T-cell (primary cell): ENCODE measurements at regions not wholly inside any gene's neighbourhood (a gene's known extent, or its start where the extent isn't known, plus 50 kb on each side); places are given as distances from the start of the nearest gene placed in this dataset.

Source experiments
- ATAC-seq, 4 experiments: fragments of 200-7000 bp in 3 of 4; fragments of 150-1000 bp in 1 of 4; cut with Tn5 transposase; replicated peaks in 1 of 4; 1 replicate in 3 of 4; 2 replicates in 1 of 4; pipeline ENCODE4 v1.10.0; 2021; ENCODE audit warnings: moderate library complexity in 3 of 4, mild to moderate bottlenecking in 2 of 4, moderate number of reproducible peaks in 1 of 4
- CTCF ChIA-PET, 2 donors: fragments of 300-600 bp; sonication (Branson Sonifier 250); formaldehyde crosslinking; loops; one replicate each; lab custom pipeline; 2022; ENCODE audit warnings: antibody characterized with exemption in 2 of 2; lab: Charles Lee
- POLR2A ChIA-PET, 2 donors: fragments of 300-600 bp; sonication (Branson Sonifier 250); formaldehyde crosslinking; loops; one replicate each; lab custom pipeline; 2022; ENCODE audit warnings: antibody characterized with exemption in 2 of 2; lab: Charles Lee
- DNase-seq, 35 experiments: peaks; one replicate each; pipeline versions ENCODE4 v3.0.0 to v3.0.0-alpha.2; 2013 to 2023
- H3K27ac ChIP-seq: one replicate; pipeline ENCODE4 v1.5.1; 2013; ENCODE audit warnings: low read length
- H3K27me3 ChIP-seq, 2 experiments: replicated peaks in 1 of 2; 1 replicate in 1 of 2; 2 replicates in 1 of 2; pipeline versions ENCODE4 v1.6.1 to v1.7.0; 2013; ENCODE audit warnings: low read length in 1 of 2, mixed read lengths in 1 of 2; ENCODE audit not compliant: control insufficient read depth in 2 of 2, insufficient read depth in 2 of 2; ENCODE audit errors: extremely low read depth in 1 of 2
- H3K36me3 ChIP-seq, 2 donors: 1 replicate in 1 of 2; 2 replicates in 1 of 2; pipeline versions ENCODE4 v1.6.1 to v1.7.0; 2013; ENCODE audit warnings: low read length in 1 of 2; ENCODE audit not compliant: control insufficient read depth in 2 of 2, insufficient read depth in 1 of 2; ENCODE audit errors: extremely low read depth in 1 of 2
- H3K4me1 ChIP-seq, 2 experiments: 1 replicate in 1 of 2; 2 replicates in 1 of 2; pipeline versions ENCODE4 v1.6.1 to v1.7.0; 2013; ENCODE audit warnings: low read length in 2 of 2, mixed read lengths in 1 of 2; ENCODE audit not compliant: insufficient read depth in 2 of 2, control insufficient read depth in 1 of 2; ENCODE audit errors: extremely low read depth in 1 of 2
- H3K4me3 ChIP-seq, 2 donors: 1 replicate in 1 of 2; 2 replicates in 1 of 2; pipeline versions ENCODE4 v1.5.1 to v1.7.0; 2013; ENCODE audit warnings: mild to moderate bottlenecking in 2 of 2, low read length in 1 of 2, moderate library complexity in 1 of 2; ENCODE audit not compliant: control insufficient read depth in 1 of 2; ENCODE audit errors: extremely low read depth in 1 of 2
- H3K9me3 ChIP-seq: 2 replicates; pipeline ENCODE4 v1.7.0; 2013
- H3K27ac Mint-ChIP-seq, 2 donors: one replicate each; pipeline ENCODE4 v1.8.0; 2020 to 2021; ENCODE audit warnings: mild to moderate bottlenecking in 2 of 2, mixed read lengths in 2 of 2
- H3K27me3 Mint-ChIP-seq, 2 donors: one replicate each; pipeline ENCODE4 v1.8.0; 2021 to 2022; ENCODE audit warnings: mixed read lengths in 2 of 2
- H3K36me3 Mint-ChIP-seq: one replicate; pipeline ENCODE4 v1.8.0; 2021; ENCODE audit warnings: mixed read lengths
- H3K4me1 Mint-ChIP-seq, 3 donors: one replicate each; pipeline ENCODE4 v1.8.0; 2020 to 2022; ENCODE audit warnings: mixed read lengths in 3 of 3, mild to moderate bottlenecking in 1 of 3
- H3K4me3 Mint-ChIP-seq, 3 donors: one replicate each; pipeline ENCODE4 v1.8.0; 2020 to 2022; ENCODE audit warnings: mild to moderate bottlenecking in 3 of 3, mixed read lengths in 3 of 3, moderate library complexity in 3 of 3
- H3K9me3 Mint-ChIP-seq, 3 donors: one replicate each; pipeline ENCODE4 v1.8.0; 2020 to 2022; ENCODE audit warnings: mixed read lengths in 3 of 3
- WGBS: methylation state at CpG from one replicate; pipeline ENCODE4 v1.1.5; 2013; ENCODE audit warnings: missing lambda C conversion rate; ENCODE audit not compliant: insufficient coverage; 5-methylcytosine and 5-hydroxymethylcytosine counted together

DNA sequence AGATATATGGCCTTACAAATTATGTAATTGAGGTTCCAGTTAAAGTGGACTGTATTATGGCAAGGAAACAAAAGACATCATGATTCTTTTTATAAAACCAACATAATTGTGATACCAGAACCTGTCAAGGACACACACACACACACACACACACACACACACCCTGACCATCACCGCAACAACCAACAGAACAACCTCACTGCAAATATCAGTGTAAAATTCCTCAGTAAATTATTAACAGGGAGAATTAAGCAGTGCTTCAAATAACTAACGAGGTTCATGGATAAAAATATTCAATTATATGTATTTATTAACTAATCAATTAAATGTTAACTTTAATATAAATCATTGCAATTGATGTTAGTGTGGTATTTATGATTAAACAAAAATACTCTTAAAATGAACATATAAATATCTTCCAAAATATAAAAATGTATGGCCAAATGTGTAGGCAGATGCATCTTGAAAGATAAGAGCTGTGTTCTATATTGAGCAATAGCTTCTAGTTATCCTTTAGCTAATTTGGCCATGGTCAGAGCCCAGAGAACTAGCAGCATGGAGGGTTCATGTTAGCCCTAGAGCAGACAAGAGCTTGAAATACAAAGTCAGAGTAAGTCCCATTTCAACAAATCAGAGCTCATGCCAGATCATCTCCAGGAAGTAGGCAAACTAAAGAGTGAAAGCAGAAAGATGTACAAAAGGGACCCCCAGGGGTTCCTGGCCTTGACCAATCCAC lies 280.5 kb upstream of the ADAMTS16 start:
- H3K36me3 ChIP-seq = no peaks in the 10 kb centered on the region
- Mint-ChIP-seq H3K9me3 (peaks cover 0 to 13% (median 0%) of the 10 kb centered on the region in 3 donors), H3K36me3 (no peaks in the 10 kb centered on the region), H3K4me3 (no peak overlapping the region), H3K27me3 (peaks cover 2 to 8% of the 10 kb centered on the region in 2 donors), H3K27ac (no peak overlapping the region), H3K4me1 (no peaks in the 10 kb centered on the region)
- H3K4me1 ChIP-seq = no peaks in the 10 kb centered on the region
- POLR2A ChIA-PET = no interaction called here
- no peaks in the 10 kb centered on the region for H3K27me3 ChIP-seq
- H3K9me3 ChIP-seq = no peaks in the 10 kb centered on the region
- CTCF ChIA-PET = no interaction called here
- H3K27ac ChIP-seq = no peak overlapping the region
- no CpG with 5 or more reads among the region's 2 CpGs for WGBS
- DNase-seq (no peak), ATAC-seq (no peak)
- H3K4me3 ChIP-seq = no peak overlapping the region

DNA sequence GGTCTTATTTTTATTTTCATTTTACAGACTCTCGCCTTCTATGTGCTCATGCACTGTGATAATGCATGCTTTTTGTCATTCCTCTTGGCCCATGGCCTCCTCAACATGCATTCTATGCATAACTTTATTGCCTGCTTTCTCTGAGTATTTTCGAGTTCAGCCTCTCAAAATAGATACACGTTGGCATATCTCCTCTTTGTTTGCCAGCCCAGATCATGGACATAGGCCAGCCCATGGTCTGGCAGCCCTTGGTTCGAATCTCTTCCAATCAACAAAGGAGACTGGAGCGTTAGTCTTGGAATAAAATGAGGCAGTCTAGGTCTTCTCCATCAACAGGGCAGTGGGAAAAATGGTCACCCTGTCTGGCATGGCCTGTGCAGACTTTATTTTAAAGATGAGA lies 279.5 kb upstream of the ADAMTS16 start:
- Mint-ChIP-seq H3K27ac (no peak overlapping the region), H3K4me3 (no peak overlapping the region), H3K4me1 (no peaks in the 10 kb centered on the region), H3K27me3 (peaks cover 2 to 8% of the 10 kb centered on the region in 2 donors), H3K9me3 (peaks cover 0 to 18% (median 6%) of the 10 kb centered on the region in 3 donors), H3K36me3 (no peaks in the 10 kb centered on the region)
- no peaks in the 10 kb centered on the region for H3K27me3 ChIP-seq
- WGBS = 73% methylated on average over 2 of the region's 5 CpGs
- ChIA-PET CTCF (interaction anchor here in 1 of 2 donors (1.0 kb wide), 1 partner anchor 9 kb away, joined by 4 read pairs; no protein-coding TSS in a partner anchor), POLR2A (no interaction called here)
- H3K36me3 ChIP-seq = no peaks in the 10 kb centered on the region
- no peak overlapping the region for H3K27ac ChIP-seq
- ATAC-seq (no peak), DNase-seq (no peak)
- no peaks in the 10 kb centered on the region for H3K4me1 ChIP-seq
- no peaks in the 10 kb centered on the region for H3K9me3 ChIP-seq
- no peak overlapping the region for H3K4me3 ChIP-seq

GRCh38 chr5:4862500-4862899 lies 277.6 kb upstream of the ADAMTS16 start:
- no peak overlapping the region for H3K27ac Mint-ChIP-seq

DNA sequence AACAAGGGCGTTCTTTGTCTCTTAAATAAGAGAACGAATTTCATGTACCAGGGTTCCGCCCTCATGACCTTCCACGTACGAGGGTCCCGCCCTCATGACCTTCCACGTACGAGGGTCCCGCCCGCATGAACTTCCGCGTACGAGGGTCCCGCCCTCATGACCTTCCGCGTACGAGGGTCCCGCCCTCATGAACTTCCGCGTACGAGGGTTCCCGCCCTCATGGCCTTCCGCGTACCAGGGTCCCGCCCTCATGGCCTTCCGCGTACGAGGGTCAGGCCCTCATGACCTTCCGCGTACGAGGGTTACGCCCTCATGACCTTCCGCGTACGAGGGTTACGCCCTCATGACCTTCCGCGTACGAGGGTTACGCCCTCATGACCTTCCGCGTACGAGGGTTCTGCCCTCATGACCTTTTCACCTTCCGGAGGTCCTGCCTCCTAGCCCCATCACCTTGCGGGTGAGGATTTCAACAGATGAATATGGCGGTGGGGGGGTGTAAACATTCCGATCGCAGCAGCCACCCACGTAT lies 273.9 kb upstream of the ADAMTS16 start:
- Mint-ChIP-seq H3K27ac (no peak overlapping the region), H3K9me3 (peaks cover 3 to 6% (median 5%) of the 10 kb centered on the region in 3 donors), H3K27me3 (no peaks in the 10 kb centered on the region), H3K4me1 (no peaks in the 10 kb centered on the region), H3K36me3 (no peaks in the 10 kb centered on the region), H3K4me3 (no peak overlapping the region)
- CTCF ChIA-PET = no interaction called here
- no peak overlapping the region for H3K27ac ChIP-seq
- H3K36me3 ChIP-seq = no peaks in the 10 kb centered on the region
- WGBS = 95% methylated on average over 42 of the region's 49 CpGs
- H3K9me3 ChIP-seq = no peaks in the 10 kb centered on the region
- ATAC-seq (no peak), DNase-seq (no peak)
- H3K4me3 ChIP-seq = no peak overlapping the region
- H3K4me1 ChIP-seq = no peaks in the 10 kb centered on the region
- no peaks in the 10 kb centered on the region for H3K27me3 ChIP-seq
- POLR2A ChIA-PET = no interaction called here

More at GRCh38 chr5:4862500-4862899, 277.6 kb upstream of the ADAMTS16 start:
- no peaks in the 10 kb centered on the region for H3K4me1 ChIP-seq
- no peak overlapping the region for H3K4me3 ChIP-seq
- H3K27ac ChIP-seq = no peak overlapping the region
- H3K27me3 Mint-ChIP-seq = peaks cover 2 to 4% of the 10 kb centered on the region in 2 donors
- ChIA-PET POLR2A (no interaction called here), CTCF (no interaction called here)
- H3K36me3 ChIP-seq = no peaks in the 10 kb centered on the region
- H3K4me3 Mint-ChIP-seq = no peak overlapping the region
- no peaks in the 10 kb centered on the region for H3K9me3 ChIP-seq
- H3K36me3 Mint-ChIP-seq = no peaks in the 10 kb centered on the region
- DNase-seq = no peak
- no peaks in the 10 kb centered on the region for H3K4me1 Mint-ChIP-seq
- no CpG with 5 or more reads among the region's 1 CpG for WGBS
- H3K27me3 ChIP-seq = no peaks in the 10 kb centered on the region
- no peak for ATAC-seq
- H3K9me3 Mint-ChIP-seq = peaks cover 3 to 16% (median 6%) of the 10 kb centered on the region in 3 donors

DNA sequence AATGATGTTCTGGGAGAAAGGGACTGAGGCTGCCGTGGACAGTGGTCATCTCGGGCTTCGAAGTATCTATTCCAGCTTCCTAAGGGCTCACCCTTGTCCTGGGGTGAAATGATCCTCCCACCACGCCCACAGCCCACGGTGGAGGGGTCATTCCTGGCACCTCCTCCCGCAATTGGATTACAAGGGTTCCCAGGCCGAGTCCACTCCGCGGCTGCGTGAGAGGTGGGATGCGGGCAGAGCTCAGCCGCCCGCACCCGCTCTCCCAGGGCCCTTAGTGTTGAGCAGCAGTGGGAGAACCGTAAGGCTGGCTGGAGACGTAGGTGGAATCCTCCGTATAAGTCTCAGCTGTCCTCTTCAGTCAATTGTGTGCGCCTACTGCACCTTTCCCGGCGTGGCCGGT lies 273.3 kb upstream of the ADAMTS16 start:
- no peaks in the 10 kb centered on the region for H3K27me3 ChIP-seq
- no peaks in the 10 kb centered on the region for H3K4me1 ChIP-seq
- peaks cover 3 to 6% (median 5%) of the 10 kb centered on the region in 3 donors for H3K9me3 Mint-ChIP-seq
- H3K36me3 Mint-ChIP-seq = no peaks in the 10 kb centered on the region
- no peak overlapping the region for H3K27ac ChIP-seq
- ATAC-seq (no peak), DNase-seq (no peak)
- no peaks in the 10 kb centered on the region for H3K4me1 Mint-ChIP-seq
- POLR2A ChIA-PET = no interaction called here
- no peak overlapping the region for H3K27ac Mint-ChIP-seq
- no peaks in the 10 kb centered on the region for H3K36me3 ChIP-seq
- no peak overlapping the region for H3K4me3 ChIP-seq
- no peaks in the 10 kb centered on the region for H3K9me3 ChIP-seq
- no peak overlapping the region for H3K4me3 Mint-ChIP-seq
- no peaks in the 10 kb centered on the region for H3K27me3 Mint-ChIP-seq
- 99% methylated on average over 10 of the region's 21 CpGs for WGBS
- CTCF ChIA-PET = no interaction called here

DNA sequence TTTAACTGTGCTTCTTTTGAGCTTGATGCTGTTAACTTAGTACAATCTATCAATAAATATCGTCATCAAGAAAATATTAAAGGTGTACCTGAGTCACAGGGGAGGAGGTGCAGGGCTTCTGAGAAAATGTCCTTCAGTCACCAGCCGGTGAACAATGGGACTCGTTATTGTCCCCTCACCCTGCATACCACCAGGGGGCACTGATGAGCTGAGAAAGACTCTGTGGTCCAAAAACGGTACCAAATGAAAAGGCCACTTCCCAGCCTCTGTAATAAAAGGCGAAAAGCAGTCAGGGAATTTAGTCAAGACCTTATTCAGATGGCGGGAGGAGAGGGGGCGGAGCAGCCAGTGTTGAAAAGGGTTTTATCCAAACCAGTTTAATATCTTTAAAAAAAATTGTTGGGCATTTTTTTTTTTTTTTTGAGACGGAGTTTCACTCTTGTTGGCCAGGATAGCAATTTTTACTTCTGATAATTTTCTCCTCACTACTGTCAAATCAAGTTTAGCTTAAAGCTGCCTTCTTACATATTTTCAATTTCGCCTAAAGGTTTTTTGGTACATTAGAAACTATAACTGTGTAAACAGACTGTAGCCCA lies 271.9 kb upstream of the ADAMTS16 start:
- H3K4me1 Mint-ChIP-seq = no peaks in the 10 kb centered on the region
- no CpG with 5 or more reads among the region's 9 CpGs for WGBS
- DNase-seq = peak in 6 of 35 experiments; percentile 6 to 19 (median 8)
- no peaks in the 10 kb centered on the region for H3K36me3 Mint-ChIP-seq
- no peaks in the 10 kb centered on the region for H3K36me3 ChIP-seq
- no peaks in the 10 kb centered on the region for H3K9me3 ChIP-seq
- no peak overlapping the region for H3K4me3 ChIP-seq
- POLR2A ChIA-PET = no interaction called here
- CTCF ChIA-PET = interaction anchor here in 1 of 2 donors (0.7 kb wide), 1 partner anchor 1876 kb away, joined by 4 read pairs; no protein-coding TSS in a partner anchor
- H3K27ac Mint-ChIP-seq = no peak overlapping the region
- H3K27me3 Mint-ChIP-seq = no peaks in the 10 kb centered on the region
- no peak overlapping the region for H3K27ac ChIP-seq
- H3K27me3 ChIP-seq = no peaks in the 10 kb centered on the region
- ATAC-seq = no peak
- peaks cover 3 to 6% (median 5%) of the 10 kb centered on the region in 3 donors for H3K9me3 Mint-ChIP-seq
- no peak overlapping the region for H3K4me3 Mint-ChIP-seq
- no peaks in the 10 kb centered on the region for H3K4me1 ChIP-seq
